ENCODE measurements at regions not wholly inside any gene's neighbourhood (a gene's known extent, or its start where the extent isn't known, plus 50 kb on each side); places are given as distances from the start of the nearest gene placed in this dataset.
A peak's percentile ranks its signal among the peaks of the same experiment; 100 is the strongest.

DNA sequence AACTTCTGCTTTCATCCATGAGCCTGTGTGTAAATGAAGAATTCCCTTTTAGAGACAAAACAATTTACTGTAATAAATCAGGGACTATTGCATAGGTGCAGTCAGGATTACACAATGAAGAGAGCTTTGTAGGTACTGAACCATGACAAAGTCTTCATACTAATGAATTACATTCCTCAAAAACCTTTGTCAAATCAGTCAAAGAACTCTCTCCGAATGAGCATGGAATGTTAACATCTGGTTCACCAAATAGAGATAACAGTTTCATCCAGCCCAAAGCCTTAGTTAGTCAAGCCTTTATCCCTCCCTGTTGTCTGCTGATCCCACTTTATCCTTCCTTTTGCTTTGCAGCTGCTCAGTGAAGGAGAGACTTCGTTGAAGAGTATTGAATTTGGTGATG lies 62.9 kb upstream of the DMRTA1 start:
- DNase-seq (ENCODE audit: low read depth): no peak
- no peak overlapping the region for H3K4me3 ChIP-seq (ENCODE audit: low read depth, low read length)
- TF ChIP-seq, protein P1, sequence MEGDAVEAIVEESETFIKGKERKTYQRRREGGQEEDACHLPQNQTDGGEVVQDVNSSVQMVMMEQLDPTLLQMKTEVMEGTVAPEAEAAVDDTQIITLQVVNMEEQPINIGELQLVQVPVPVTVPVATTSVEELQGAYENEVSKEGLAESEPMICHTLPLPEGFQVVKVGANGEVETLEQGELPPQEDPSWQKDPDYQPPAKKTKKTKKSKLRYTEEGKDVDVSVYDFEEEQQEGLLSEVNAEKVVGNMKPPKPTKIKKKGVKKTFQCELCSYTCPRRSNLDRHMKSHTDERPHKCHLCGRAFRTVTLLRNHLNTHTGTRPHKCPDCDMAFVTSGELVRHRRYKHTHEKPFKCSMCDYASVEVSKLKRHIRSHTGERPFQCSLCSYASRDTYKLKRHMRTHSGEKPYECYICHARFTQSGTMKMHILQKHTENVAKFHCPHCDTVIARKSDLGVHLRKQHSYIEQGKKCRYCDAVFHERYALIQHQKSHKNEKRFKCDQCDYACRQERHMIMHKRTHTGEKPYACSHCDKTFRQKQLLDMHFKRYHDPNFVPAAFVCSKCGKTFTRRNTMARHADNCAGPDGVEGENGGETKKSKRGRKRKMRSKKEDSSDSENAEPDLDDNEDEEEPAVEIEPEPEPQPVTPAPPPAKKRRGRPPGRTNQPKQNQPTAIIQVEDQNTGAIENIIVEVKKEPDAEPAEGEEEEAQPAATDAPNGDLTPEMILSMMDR (IDR thresholded peaks at IDR 0.05; ENCODE audit: insufficient read depth, low read depth, low read length): no peak

DNA sequence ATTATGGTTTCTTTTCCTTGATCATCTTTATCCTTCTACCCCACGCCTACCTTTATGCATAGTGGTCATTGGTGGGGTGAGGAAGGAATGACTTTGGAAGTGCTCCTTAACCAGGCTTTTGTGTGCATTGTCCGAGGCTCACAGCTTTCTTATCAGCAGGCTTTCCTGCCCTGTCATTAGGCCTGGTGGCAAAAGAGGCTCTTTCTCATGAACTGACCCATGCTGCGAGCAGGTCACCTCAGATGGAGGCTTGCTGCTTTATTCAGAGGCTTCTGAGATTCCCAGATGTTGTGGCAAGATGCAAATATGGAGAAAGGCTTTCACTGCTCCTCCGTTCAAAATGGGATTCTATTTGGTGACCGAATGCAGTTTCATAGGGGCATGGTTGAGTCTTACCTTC lies 57.4 kb upstream of the DMRTA1 start:
- no peak overlapping the region for H3K4me3 ChIP-seq (ENCODE audit: low read depth, low read length)
- no peak for DNase-seq (ENCODE audit: low read depth)
- TF ChIP-seq, protein P1 (IDR thresholded peaks at IDR 0.05; ENCODE audit: insufficient read depth, low read depth, low read length): no peak

DNA sequence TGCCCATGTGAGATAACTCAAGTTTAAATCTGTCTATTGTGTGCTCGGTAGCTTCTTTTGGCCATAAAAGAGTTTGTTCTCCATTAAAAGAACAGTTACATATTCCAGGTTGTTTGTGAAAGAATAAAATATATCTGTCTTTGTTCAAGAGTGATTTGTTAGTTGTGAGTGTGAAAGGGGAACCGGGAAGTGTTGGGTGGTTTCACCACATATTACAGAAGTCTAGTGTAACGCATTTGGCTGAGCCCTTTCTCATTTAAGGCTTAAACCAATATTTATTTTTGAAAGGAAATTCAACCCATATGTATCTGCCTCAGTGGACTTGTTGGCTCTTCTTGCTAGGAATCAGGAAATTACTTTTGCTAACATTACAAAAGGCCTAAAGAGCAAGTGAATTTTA lies 54.1 kb upstream of the DMRTA1 start:
- no peak overlapping the region for H3K4me3 ChIP-seq (ENCODE audit: low read depth, low read length)
- TF ChIP-seq, protein P1 (IDR thresholded peaks at IDR 0.05; ENCODE audit: insufficient read depth, low read depth, low read length): no peak

DNA sequence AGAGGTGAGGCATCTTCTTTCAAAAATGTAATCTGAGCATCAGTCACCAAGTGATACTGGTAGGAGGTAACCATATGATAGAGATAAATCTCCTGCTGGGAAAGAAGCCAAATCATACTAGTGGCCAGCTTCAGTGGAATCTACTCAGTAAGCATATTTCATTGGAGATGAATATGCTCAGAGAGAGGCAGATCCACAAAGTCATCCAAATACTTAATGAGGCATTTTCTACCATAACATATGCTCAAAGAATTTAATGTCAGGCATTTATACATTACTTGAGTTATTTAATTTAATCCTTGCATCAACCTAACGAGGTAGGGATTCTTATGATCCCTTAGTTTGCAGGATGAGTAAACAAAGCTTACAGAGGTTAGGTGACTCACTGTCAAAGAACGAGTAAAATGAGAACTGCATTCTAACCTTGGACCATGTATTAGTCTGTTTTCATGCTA lies 50.9 kb upstream of the DMRTA1 start:
- DNase-seq (ENCODE audit: low read depth): peak; percentile 4
- no peak overlapping the region for H3K4me3 ChIP-seq (ENCODE audit: low read depth, low read length)
- TF ChIP-seq, protein P1 (IDR thresholded peaks at IDR 0.05; ENCODE audit: insufficient read depth, low read depth, low read length): no peak

More for the DNA sequence above, 54.1 kb upstream of the DMRTA1 start:
- no peak for DNase-seq (ENCODE audit: low read depth)
